ENCODE measurements at regions not wholly inside any gene's neighbourhood (a gene's known extent, or its start where the extent isn't known, plus 50 kb on each side); places are given as distances from the start of the nearest gene placed in this dataset.

DNA sequence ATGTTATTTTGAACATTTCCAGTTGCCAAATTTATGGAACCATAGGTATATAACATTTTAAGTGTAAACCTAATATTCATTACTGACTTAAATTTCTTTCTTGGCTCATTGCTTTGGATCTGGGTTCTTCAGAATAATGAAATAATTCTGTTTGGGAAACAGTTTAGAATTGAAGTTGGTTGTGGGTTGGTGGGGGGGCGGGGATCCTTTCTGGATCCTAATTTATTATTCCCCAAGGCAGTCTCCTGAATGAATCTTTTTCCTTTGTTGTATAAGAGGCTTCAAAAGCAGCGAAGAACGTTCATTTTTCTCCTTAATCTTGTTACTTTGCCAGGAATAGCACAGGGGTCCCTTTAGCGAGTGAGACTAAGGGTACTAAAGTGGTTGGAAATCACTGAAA lies 325.5 kb downstream of the FOXG1 start (continued):
- TF ChIP-seq PPARA (CRISPR knock-in tag; IDR thresholded peaks at IDR 0.05; ENCODE audit: borderline replicate concordance) (no peak), ZFP3 (CRISPR knock-in tag; IDR thresholded peaks at IDR 0.05) (no peak)

DNA sequence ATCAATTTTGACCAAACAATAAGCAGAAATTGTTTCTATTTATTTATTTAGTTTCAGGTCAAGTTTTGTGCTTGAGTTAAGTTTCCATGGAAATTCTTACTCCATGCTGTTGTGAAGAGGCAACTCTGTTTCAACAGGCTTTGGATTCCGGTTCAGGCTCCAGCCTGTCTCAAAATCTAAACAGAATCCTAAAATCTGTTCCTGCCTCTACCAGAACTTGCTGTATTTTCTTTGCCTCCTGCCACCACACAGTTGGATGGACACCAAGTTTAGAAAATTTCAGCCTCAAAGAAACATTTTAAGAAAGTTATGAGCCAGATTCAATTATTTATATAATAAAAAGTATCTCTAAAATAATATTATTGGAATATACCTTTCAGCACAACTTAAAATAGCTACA lies 330.9 kb downstream of the FOXG1 start:
- TF ChIP-seq TCF4 (CRISPR knock-in tag; IDR thresholded peaks at IDR 0.05; ENCODE audit: borderline replicate concordance) (no peak), ZNF565 (CRISPR knock-in tag; conservative IDR thresholded peaks at IDR 0.05; ENCODE audit: low read depth) (no peak), RARB (CRISPR knock-in tag; IDR thresholded peaks at IDR 0.05) (no peak), ZC3H10 (CRISPR knock-in tag; IDR thresholded peaks at IDR 0.05) (no peak), ARNTL (CRISPR knock-in tag; IDR thresholded peaks at IDR 0.05; ENCODE audit: borderline replicate concordance, low read depth) (no peak), ISL1 (CRISPR knock-in tag; IDR thresholded peaks at IDR 0.05) (no peak), PATZ1 (CRISPR knock-in tag; IDR thresholded peaks at IDR 0.05; ENCODE audit: borderline replicate concordance) (no peak), PPARA (CRISPR knock-in tag; IDR thresholded peaks at IDR 0.05; ENCODE audit: borderline replicate concordance) (no peak), BACH2 (CRISPR knock-in tag; IDR thresholded peaks at IDR 0.05; ENCODE audit: borderline replicate concordance) (no peak), ZNF8 (CRISPR knock-in tag; IDR thresholded peaks at IDR 0.05) (no peak), TOX (CRISPR knock-in tag; IDR thresholded peaks at IDR 0.05; ENCODE audit: borderline replicate concordance) (no peak), OSR1 (CRISPR knock-in tag; IDR thresholded peaks at IDR 0.05) (no peak), ZNF70 (CRISPR knock-in tag; IDR thresholded peaks at IDR 0.05) (no peak), ZFP30 (CRISPR knock-in tag; IDR thresholded peaks at IDR 0.05) (no peak), SNAI2 (CRISPR knock-in tag; IDR thresholded peaks at IDR 0.05) (no peak)
- TF ChIP-seq, protein P1, sequence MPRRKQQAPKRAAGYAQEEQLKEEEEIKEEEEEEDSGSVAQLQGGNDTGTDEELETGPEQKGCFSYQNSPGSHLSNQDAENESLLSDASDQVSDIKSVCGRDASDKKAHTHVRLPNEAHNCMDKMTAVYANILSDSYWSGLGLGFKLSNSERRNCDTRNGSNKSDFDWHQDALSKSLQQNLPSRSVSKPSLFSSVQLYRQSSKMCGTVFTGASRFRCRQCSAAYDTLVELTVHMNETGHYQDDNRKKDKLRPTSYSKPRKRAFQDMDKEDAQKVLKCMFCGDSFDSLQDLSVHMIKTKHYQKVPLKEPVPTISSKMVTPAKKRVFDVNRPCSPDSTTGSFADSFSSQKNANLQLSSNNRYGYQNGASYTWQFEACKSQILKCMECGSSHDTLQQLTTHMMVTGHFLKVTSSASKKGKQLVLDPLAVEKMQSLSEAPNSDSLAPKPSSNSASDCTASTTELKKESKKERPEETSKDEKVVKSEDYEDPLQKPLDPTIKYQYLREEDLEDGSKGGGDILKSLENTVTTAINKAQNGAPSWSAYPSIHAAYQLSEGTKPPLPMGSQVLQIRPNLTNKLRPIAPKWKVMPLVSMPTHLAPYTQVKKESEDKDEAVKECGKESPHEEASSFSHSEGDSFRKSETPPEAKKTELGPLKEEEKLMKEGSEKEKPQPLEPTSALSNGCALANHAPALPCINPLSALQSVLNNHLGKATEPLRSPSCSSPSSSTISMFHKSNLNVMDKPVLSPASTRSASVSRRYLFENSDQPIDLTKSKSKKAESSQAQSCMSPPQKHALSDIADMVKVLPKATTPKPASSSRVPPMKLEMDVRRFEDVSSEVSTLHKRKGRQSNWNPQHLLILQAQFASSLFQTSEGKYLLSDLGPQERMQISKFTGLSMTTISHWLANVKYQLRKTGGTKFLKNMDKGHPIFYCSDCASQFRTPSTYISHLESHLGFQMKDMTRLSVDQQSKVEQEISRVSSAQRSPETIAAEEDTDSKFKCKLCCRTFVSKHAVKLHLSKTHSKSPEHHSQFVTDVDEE (CRISPR knock-in tag; IDR thresholded peaks at IDR 0.05), result no peak
- TF ChIP-seq, protein P2, sequence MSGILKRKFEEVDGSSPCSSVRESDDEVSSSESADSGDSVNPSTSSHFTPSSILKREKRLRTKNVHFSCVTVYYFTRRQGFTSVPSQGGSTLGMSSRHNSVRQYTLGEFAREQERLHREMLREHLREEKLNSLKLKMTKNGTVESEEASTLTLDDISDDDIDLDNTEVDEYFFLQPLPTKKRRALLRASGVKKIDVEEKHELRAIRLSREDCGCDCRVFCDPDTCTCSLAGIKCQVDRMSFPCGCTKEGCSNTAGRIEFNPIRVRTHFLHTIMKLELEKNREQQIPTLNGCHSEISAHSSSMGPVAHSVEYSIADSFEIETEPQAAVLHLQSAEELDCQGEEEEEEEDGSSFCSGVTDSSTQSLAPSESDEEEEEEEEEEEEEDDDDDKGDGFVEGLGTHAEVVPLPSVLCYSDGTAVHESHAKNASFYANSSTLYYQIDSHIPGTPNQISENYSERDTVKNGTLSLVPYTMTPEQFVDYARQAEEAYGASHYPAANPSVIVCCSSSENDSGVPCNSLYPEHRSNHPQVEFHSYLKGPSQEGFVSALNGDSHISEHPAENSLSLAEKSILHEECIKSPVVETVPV (CRISPR knock-in tag; IDR thresholded peaks at IDR 0.05), result no peak
- TF ChIP-seq, protein P3, sequence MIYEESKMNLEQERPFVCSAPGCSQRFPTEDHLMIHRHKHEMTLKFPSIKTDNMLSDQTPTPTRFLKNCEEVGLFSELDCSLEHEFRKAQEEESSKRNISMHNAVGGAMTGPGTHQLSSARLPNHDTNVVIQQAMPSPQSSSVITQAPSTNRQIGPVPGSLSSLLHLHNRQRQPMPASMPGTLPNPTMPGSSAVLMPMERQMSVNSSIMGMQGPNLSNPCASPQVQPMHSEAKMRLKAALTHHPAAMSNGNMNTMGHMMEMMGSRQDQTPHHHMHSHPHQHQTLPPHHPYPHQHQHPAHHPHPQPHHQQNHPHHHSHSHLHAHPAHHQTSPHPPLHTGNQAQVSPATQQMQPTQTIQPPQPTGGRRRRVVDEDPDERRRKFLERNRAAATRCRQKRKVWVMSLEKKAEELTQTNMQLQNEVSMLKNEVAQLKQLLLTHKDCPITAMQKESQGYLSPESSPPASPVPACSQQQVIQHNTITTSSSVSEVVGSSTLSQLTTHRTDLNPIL (CRISPR knock-in tag; IDR thresholded peaks at IDR 0.05; ENCODE audit: low read depth), result no peak
- no peak for ATAC-seq

- no peak for ATAC-seq
- TF ChIP-seq PATZ1 (CRISPR knock-in tag; IDR thresholded peaks at IDR 0.05; ENCODE audit: borderline replicate concordance), result no peak
- TF ChIP-seq ZNF565 (CRISPR knock-in tag; conservative IDR thresholded peaks at IDR 0.05; ENCODE audit: low read depth), result no peak
- no peak for TF ChIP-seq POU6F1 (CRISPR knock-in tag; IDR thresholded peaks at IDR 0.05; ENCODE audit: borderline replicate concordance, low read depth)
- TF ChIP-seq, protein P3 (CRISPR knock-in tag; IDR thresholded peaks at IDR 0.05; ENCODE audit: low read depth), result no peak
- TF ChIP-seq TCF4 (CRISPR knock-in tag; IDR thresholded peaks at IDR 0.05; ENCODE audit: borderline replicate concordance), result no peak
- TF ChIP-seq BACH2 (CRISPR knock-in tag; IDR thresholded peaks at IDR 0.05; ENCODE audit: borderline replicate concordance), result no peak
- TF ChIP-seq ESRRG (CRISPR knock-in tag; IDR thresholded peaks at IDR 0.05), result no peak
- no peak for TF ChIP-seq SNAI2 (CRISPR knock-in tag; IDR thresholded peaks at IDR 0.05)
- no peak for TF ChIP-seq ISL1 (CRISPR knock-in tag; IDR thresholded peaks at IDR 0.05)
- no peak for TF ChIP-seq RARB (CRISPR knock-in tag; IDR thresholded peaks at IDR 0.05)
- no peak for TF ChIP-seq PPARA (CRISPR knock-in tag; IDR thresholded peaks at IDR 0.05; ENCODE audit: borderline replicate concordance)
- TF ChIP-seq ARNTL (CRISPR knock-in tag; IDR thresholded peaks at IDR 0.05; ENCODE audit: borderline replicate concordance, low read depth), result no peak
- TF ChIP-seq ZC3H10 (CRISPR knock-in tag; IDR thresholded peaks at IDR 0.05), result no peak
- no peak for TF ChIP-seq TOX (CRISPR knock-in tag; IDR thresholded peaks at IDR 0.05; ENCODE audit: borderline replicate concordance)
- TF ChIP-seq ZFP3 (CRISPR knock-in tag; IDR thresholded peaks at IDR 0.05), result no peak
- TF ChIP-seq ZNF70 (CRISPR knock-in tag; IDR thresholded peaks at IDR 0.05), result no peak
- TF ChIP-seq ZFP30 (CRISPR knock-in tag; IDR thresholded peaks at IDR 0.05), result no peak
- TF ChIP-seq, protein P2 (CRISPR knock-in tag; IDR thresholded peaks at IDR 0.05), result no peak
Measured at GRCh38 chr14:29098656-29099055, 332.1 kb downstream of the FOXG1 start.
